ENCODE measurements at regions not wholly inside any gene's neighbourhood (a gene's known extent, or its start where the extent isn't known, plus 50 kb on each side); places are given as distances from the start of the nearest gene placed in this dataset.
"Not testable (repeated sequence)": the region's sequence is repeated elsewhere in the genome, so short reads cannot be mapped to it uniquely, and the experiment has no call there.

DNA sequence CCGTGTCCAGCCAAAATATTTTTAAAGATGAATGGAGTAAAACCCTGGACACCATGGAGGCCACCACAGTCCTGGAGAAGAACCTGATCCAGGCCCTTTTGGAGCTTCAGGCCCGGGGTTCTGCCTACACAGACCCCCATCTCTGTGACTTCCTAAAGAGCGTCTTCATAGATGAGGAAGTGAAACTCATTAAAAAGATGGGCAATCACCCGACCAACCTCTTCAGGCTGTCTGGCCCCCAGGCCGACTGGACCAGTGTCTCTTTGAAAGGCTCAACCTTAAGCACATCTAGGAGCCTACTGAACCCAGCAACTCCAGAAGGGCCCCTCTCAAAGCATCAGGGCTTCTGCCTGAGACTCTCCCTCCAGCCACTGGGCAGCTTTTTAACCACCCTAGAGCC is 107.9 kb upstream of the FAM174B start:
- no peak for DNase-seq

DNA sequence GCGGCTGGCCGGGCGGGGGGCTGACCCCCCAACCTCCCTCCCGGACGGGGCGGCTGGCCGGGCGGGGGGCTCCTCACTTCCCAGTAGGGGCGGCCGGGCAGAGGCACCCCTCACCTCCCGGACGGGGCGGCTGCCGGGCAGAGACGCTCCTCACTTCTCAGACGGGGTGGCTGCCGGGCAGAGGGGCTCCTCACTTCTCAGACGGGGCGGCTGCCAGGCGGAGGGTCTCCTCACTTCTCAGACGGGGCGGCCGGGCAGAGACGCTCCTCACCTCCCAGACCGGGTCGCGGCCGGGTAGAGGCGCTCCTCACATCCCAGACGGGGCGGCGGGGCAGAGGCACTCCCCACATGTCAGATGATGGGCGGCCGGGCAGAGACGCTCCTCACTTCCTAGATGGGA is 112.6 kb upstream of the FAM174B start:
- not testable (repeated sequence) for DNase-seq

DNA sequence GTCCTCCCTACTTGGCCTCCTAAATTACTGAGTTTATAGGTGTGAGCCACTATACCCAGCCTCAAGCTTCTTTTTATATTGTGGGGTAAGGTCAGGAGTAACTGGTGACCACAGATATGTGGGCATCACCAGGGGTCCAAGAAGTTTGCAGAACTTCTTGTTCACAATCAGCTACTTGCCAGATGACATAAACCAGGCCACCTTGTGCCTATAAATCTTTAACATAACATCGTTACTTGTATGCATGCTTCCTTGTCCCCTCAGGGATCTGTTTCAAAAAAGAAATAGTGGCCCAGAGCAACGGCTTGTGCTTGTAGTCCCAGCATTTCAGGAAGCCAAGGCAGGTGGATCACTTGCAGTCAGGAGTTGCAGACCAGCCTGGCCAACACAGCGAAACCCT is 115.1 kb upstream of the FAM174B start:
- DNase-seq, result no peak

DNA sequence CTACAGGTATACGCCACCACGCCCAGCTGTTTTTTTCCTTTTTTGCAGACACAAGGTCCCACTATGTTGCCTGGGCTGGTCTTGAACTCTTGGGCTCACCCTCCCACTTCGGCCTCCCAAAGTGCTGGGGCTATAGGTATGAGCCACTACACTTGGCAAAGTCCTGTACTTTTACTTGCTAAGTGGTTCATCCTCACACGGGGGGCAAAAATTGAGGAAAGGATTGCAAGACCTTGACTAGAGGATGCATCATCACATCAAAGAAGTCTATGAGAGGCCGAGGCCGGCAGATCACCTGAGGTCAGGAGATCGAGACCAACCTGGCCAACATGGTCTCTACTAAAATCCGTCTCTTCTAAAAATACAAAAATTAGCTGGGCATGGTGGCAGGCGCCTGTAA is 116.5 kb upstream of the FAM174B start:
- no peak for DNase-seq

DNA sequence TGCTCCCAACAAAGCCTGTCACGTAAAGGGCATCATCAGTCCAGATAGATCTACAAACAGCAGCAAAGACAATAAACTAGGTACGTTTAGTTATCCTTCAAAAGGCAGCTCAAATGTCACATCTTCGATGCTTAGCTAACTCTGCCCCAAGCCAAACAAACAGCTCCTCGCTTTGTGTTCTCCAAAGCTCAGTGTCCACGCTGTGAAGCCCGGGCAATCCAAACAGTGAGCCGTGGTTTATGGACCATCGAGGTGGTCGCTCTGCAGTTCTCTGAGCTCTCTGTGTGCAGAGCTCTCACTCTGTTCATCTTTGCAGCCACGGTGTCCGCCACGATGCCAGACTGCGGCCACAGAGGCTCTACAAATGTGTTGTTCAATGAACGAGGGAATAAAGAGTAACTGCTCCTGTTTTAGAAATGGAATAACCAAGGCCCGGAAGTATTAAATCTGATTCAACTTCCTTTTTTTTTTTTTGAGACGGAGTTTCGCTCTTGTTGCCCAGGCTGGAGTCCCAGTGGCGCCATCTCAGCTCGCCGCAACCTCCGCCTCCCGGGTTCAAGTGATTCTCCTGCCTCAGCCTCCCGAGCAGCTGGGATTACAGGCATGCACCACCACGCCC is 117.2 kb upstream of the FAM174B start:
- no peak for DNase-seq

DNA sequence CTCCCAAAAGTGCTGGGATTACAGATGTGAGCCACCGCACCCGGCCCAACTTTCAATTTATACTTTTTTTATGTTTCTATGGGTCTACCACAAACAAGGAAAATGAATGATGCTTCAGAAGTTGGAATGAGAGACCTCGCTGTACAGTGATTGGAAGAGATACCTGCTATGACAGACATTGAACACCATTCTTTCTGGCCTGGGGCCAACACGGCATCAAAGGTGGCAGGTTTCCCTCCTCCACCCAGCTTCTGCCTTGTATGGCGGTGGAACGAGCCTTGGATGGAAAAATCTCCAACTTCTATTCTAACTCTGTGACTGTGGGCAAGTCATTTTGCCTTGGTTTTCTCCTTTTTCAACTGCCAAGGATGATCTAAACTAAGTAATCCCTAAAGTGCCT is 117.8 kb upstream of the FAM174B start:
- no peak for DNase-seq

DNA sequence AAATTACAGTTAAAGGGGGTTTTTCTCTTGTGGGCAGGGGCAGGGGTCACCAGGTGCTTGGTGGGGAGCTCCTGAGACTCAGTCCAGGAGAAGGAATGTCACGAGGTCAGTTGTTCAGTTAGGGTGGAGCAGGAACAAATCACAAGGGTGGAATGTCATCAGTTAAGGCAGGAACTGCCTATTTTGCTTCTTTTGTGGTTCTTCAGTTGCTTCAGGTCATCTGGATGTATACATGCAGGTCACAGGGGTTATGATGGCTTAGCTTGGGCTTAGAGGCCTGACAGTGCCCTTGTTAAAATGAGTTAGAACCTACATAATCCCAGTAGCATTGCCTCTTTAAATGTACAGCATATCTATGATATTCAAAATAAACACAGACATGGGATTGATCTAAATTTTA is 120.2 kb upstream of the CHD2 start:
- DNase-seq, result no peak

DNA sequence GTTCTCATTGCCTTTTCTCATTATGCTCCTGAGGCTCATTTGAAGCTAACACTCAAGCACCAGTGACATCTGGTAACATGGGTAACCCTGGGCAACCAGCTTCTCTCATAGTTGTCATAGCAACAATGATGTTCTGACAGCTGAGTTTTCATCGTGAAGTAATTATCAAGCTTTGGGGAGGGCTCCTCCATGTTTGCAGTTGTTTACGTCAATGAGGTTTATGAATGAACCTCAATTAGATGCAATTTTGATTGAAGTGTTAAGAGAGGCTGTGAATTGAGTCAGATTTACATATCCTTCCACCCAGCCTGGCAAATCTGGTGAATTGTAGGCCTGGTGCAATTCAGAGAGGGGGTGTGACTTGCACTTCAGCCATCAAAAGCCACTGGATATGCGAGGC is 119.3 kb upstream of the CHD2 start:
- no peak for DNase-seq

DNA sequence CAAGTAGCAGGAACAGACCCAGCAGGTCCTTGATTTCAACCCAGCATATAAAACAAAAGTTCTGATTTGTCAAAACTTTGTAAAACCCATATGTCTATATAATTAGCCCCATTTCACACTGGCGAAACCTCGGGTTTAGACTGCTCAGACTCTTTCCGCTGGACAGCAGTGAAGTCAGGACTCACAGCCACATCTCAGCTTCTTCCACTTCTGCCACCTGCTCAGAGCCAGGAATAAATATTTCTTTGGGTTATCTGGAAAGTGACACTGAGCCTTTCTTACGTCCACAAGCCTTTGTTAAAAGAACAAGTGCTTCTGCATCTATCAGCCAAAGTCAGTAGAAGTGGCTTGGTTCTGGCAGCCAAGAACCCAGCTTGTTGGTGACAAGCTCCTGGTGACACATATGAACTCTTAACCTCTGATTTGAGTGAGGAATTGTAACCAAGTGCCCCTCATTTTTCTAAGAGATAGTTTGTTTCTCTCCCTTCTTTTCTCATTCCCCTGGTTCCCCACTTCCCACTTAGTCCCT is 118.1 kb upstream of the CHD2 start:
- no peak for DNase-seq

DNA sequence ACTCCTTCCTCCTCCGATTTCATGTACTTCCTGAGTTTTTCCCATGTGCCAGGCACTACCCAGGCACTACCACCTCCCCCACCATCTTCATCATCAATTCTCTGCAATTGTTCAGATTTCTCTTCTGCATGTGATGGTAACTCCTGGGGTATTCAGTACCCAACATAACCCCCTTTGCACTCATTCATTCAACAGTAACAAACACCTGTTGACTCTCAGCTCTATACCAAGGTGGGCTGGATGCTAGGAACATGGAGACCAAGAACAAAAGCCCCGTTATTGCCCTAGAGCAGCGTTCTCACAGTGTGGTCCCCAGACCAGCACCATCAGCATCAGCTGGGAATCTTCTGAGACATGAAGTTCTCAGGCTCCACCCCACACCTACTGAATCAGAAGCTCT is 113.0 kb upstream of the CHD2 start:
- DNase-seq, result no peak

DNA sequence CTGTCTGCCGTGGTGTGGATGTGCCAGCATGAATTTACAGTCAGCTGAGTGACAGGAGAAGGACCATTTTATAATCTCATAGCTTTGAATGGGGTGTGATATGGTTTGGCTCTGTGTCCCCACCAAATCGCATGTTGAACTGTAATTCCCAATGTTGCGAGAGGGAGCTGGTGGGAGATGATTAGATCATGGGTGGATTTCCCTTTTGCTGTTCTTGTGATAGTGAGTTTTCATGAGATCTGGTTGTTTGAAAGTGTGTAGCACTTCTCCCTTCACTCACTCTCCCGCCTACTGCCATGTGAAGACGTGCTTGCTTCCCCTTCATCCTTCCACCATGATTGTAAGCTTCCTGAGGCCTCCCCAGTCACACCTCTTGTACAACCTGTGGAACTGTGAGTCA is 111.9 kb upstream of the CHD2 start:
- DNase-seq, result no peak

DNA sequence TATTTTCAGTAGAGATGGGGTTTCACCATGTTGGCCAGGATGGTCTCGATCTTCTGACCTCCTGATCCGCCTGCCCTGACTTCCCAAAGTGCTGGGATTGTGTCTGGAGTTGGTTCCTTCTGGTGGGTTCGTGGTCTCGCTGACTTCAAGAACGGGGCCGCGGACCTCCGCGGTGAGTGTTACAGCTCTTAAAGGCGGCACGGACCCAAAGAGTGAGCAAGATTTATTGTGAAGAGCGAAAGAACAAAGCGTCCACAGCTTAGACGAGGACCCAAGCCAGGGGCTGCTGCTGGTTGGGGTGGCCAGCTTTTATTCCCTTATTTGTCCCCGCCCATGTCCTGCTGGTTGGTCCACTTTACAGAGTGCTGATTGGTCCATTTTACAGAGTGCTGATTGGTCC is 111.3 kb upstream of the CHD2 start:
- peak; percentile 17 for DNase-seq

DNA sequence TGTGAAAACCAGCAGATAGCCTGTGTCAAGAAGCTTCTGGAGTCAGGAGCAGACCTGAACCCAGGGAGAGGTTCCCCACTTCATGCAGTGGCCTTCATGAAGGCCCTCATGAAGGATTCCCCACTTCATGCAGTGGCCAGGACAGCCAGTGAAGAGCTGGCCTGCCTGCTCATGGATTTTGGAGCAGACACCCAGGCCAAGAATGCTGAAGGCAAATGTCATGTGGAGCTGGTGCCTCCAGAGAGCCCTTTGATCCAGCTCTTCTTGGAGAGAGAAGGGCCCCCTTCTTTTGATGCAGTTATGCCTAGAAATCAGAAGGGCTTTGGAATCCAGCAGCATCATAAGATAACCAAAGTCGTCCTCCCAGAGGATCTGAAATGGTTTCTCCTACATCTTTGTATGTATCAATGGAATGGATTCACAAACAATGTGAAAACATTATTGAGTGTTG is 103.9 kb upstream of the CHD2 start:
- peak; percentile 50 for DNase-seq

DNA sequence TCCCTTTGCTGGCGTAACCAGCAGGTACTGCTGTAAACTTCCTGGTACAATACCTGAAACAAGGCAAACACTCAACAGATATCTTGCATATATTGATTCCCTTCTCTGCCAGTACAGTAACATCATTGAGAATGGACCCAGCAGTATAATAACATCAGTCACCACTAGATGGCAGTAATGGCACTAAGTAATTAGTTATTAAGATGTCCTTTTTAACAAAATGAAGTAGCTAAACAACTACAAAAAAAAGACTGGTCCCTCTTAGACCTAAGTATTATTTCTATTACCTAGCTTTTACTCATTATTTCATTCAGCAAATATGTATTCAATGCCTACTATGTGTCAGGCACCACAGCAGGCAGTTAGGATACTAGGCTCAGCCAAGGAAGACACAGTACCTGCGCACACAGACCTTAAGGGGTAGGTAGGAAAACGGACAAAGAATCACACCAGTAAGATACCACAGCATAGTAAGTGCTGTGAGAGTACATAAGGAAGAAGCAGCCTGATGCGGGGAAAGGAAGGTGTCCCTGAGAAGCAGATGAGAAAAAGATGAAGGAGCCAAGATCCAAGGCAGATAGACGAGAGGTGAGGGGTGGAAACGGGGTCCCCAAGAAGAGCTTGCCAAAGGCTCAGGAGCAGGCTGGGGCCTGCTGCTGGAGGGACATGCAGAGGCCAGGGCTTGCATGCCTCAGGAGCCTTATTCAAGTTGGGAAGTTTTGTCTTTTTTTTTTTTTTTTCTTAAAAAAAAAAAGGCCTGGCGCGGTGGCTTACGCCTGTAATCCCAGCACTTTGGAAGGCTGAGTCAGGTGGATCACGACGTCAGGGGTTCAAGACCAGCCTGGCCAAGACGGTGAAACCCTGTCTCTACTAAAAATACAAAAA is 102.7 kb upstream of the CHD2 start:
- peak; percentile 61 for DNase-seq

DNA sequence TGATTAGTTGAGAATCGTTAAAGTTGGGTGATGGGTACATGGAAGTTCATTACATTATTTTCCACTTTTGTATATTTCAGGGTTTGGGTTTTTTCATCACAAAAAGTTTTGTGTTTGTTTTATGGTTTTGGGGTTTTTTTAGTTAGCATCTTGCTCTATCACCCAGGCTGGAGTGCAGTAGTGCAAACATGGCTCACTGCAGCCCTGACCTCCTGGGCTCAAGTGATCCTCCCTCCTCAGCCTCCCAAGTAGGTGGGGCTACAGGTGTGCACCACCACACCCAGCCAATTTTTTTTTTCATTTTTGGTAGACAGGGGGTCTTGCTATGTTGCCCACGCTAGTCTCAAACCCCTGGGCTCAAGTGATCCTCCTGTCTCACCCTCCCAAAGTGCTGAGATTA is 100.1 kb upstream of the CHD2 start:
- DNase-seq, result no peak

DNA sequence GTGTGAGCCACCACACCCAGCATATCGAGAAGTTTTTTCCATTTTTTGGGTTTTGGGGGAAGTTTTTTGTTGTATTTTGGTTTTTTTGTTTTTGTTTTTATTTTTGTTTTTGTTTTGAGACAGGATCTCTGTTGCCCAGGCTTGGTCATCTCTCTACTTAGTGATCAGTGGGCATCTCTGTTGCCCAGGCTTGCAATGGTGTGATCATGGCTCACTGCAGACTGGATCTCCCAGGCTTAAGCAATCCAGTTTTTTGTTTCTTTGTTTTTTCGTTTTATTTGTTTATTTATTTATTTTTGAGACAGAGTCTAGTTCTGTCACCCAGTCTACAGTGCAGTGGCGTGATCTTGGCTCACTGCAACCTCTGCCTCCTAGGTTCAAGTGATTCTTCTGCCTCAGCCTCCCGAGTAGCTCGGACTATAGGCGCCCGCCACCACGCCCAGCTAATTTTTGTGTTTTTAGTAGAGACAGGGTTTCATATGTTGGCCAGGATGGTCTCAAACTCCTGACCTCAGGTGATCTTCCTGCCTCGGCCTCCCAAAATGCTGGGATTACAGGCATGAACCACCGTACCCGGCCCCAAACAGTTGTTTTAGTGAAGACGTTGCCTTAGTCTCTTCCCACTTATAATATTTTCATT is 99.6 kb upstream of the CHD2 start:
- DNase-seq, result peak; percentile 34

DNA sequence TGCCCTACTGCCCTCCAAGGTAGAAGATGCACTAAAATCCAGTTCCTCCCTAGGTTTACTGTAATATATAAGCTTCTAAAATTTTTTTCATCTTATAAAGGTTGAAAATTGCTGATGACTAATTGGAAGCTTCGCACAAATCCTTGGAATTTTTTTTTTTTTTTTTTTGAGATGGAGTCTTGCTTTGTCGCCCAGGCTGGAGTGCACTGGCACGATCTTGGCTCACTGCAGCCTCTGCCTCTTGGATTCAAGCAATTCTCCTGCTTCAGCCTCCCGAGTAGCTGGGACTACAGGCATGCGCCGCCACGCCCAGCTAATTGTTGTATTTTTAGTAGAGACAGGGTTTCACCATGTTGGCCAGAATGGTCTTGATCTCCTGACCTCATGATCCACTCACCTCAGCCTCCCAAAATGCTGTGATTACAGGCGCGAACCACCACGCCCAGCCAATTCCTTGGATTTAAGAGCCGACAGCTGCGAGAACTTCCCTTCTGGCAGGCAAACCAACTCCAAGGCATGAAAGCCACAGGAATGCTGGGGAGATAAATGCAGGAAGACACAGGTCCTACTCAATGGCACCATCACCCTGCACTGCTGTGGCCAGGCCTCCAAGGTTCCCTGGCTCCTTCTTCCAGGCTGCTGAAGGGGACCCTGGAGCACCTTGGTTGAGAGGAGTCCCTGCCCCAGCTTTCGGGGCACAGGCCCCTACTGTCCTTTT is 98.9 kb upstream of the CHD2 start:
- peak; percentile 19 for DNase-seq

DNA sequence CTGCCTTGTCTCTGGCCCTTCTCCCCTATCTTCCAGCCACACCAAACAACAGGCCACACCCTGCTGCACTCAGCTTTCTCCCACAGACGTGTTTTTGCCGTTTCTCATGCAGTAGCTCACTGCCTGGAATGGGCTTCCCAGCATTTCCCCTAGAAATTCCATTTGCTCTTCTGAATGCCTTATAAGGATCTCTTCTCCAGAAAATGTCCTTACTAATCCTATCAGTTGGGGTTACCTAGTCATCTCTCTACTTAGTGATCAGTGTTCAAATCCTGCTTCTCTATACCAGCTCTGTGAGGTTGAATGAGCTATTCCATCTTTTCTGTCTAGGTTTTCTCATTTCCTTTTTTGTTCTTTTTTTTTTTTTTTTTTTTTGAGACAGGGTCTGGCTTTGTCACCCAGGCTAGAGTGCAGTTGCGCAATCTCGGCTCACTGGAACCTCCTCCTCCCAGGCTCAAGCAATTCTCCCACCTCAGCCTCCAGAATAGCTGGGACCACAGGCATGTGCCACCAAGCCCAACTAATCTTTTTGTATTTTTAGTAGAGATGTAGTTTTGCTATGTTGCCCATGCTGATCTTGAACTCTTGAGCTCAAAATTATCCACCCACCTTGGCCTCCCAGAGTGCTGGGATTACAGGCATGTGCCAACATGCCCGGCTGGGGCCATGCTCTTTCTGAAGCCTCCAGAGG is 98.2 kb upstream of the CHD2 start:
- peak; percentile 50 for DNase-seq

DNA sequence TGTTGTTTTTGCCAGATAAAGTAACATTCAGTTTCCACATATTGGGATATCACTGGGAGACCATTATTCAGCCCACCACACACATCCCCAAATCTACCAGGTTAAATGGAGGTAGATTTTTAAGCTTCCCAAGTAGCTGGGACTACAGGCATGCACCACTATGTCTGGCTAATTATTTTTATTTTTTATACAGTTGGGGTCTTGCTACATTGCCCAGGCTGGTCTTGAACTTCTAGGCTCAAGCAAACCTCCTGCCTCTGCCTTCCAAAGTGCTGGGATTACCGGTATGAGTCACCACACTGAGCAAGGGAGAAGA is 96.6 kb upstream of the CHD2 start:
- no peak for DNase-seq

DNA sequence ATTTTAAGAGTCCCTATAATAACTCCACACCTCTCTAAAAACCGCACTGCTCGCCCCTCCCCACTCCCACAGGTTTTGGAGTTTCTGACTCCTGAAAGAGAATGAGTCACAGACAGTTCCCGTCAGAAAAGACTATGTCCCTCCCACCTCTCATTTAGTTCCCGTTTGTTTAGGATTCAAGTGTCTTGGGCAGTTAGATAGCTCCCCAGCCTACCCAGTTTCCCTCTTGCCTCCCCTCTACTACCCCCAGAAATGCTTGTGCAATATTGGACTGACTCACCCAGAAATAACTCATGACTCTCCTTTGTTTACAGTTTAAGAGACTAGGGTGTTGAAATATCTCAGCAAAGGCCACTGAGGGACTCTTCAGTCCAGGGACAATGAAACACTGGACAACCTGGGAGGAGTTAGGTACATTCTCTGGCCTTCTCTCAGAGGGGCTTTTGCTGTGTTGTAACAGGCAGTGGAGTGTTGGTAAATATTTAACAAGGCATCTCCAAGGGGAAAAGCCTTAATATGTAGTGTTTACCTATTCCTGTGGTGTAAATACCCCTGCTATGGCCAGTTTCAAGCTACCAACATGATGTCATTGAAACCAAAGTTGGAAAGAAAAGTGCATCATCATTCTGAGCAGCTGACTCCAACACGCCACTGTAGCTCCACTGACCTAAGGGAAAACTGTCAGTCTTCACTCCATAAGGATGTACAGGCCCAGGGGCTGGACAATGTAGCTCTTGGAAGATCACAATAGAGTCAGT is 96.1 kb upstream of the CHD2 start:
- peak; percentile 92 for DNase-seq

DNA sequence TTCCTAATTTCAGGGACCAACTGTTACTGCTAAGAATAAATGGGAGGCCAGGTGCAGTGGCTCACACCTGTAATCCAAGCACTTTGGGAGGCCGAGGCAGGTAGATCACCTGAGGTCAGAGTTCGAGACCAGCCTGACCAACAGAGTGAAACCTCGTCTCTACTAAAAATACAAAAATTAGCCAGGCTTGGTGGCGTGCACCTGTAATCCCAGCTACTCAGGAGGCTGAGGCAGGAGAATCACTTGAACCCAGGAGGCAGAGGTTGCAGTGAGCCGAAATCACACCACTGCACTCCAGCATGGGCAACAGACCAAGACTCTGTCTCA is 95.6 kb upstream of the CHD2 start:
- DNase-seq, result not testable (repeated sequence)

DNA sequence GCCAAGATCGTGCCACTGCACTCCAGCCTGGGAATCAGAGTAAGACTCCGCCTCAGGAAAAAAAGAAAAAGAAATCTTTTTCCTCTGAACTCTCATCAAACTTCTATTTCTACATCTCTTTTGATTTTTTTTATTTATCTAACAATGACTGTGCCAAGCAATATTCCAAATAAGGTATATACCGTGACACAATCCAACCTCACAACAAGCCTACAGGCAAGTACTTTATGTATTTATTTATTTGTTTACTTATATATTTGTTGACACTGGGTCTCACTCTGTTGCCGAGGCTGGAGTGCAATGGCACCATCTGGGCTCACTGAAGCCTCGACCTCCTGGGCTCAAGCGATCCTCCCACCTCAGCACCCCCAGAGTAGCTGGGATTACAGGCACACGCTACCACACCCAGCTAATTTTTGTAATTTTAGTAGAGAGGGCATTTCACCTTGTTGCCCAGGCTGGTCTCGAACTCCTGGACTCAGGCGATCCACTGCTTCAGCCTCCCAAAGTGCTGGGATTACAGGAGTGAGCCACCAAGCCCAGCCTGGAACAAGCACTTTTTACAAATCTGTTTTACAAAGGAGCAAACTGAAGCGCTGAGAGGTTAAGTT is 94.9 kb upstream of the CHD2 start:
- no peak for DNase-seq

All from activated effector memory CD4-positive, alpha-beta T cell treated with anti-CD3 and anti-CD28 coated beads, Interleukin-2, amount 50 U/mL, for 16 hours (primary cell).